Keratinocyte (primary cell): ENCODE measurements at regions not wholly inside any gene's neighbourhood (a gene's known extent, or its start where the extent isn't known, plus 50 kb on each side); places are given as distances from the start of the nearest gene placed in this dataset.

Source experiments
- DNase-seq: peaks from one replicate; pipeline ENCODE4 v3.0.0-alpha.2; 2011; ENCODE audit warnings: low read depth, missing footprints, low spot score
- FAIRE-seq: peaks from 2 replicates; lab custom pipeline; 2011; peaks lifted over from hg19 to GRCh38; lab: Jason Lieb, UNC
- H2AFZ ChIP-seq: 2 replicates; pipeline ENCODE4 v1.6.0; 2012; ENCODE audit warnings: low read length, control low read depth, inconsistent platforms; ENCODE audit not compliant: control insufficient read depth
- H3K27ac ChIP-seq: 2 replicates; pipeline ENCODE4 v1.5.1; 2011; ENCODE audit warnings: low read length; ENCODE audit not compliant: control insufficient read depth, insufficient read depth
- H3K27me3 ChIP-seq: 3 replicates; pipeline ENCODE4 v1.6.0; 2011; ENCODE audit warnings: low read length; ENCODE audit not compliant: control insufficient read depth, insufficient read depth; ENCODE audit errors: extremely low read depth
- H3K36me3 ChIP-seq, 2 experiments: 2 replicates in 1 of 2; 3 replicates in 1 of 2; pipeline ENCODE4 v1.5.1; 2011; ENCODE audit warnings: low read length in 2 of 2, mild to moderate bottlenecking in 1 of 2; ENCODE audit not compliant: control insufficient read depth in 2 of 2, insufficient read depth in 2 of 2; ENCODE audit errors: extremely low read depth in 1 of 2
- H3K4me1 ChIP-seq: 3 replicates; pipeline ENCODE4 v1.5.1; 2011; ENCODE audit warnings: low read length; ENCODE audit not compliant: control insufficient read depth, insufficient read depth; ENCODE audit errors: extremely low read depth
- H3K4me2 ChIP-seq: 3 replicates; pipeline ENCODE4 v1.6.0; 2011; ENCODE audit warnings: low read depth, low read length; ENCODE audit not compliant: control insufficient read depth, insufficient read depth; ENCODE audit errors: extremely low read depth
- H3K4me3 ChIP-seq, 3 experiments: fragments of 200-600 bp in 1 of 3; sonication (generic) in 1 of 3; 2 replicates in 2 of 3; 3 replicates in 1 of 3; pipeline ENCODE4 v1.5.1; 2011 to 2016; ENCODE audit warnings: low read length in 3 of 3, mild to moderate bottlenecking in 3 of 3, control low read depth in 2 of 3, inconsistent platforms in 1 of 3, low read depth in 1 of 3, mixed read lengths in 1 of 3, mixed run types in 1 of 3, moderate library complexity in 1 of 3; ENCODE audit not compliant: control insufficient read depth in 2 of 3, insufficient read depth in 2 of 3; ENCODE audit errors: extremely low read depth in 1 of 3
- H3K79me2 ChIP-seq: 2 replicates; pipeline ENCODE4 v1.6.0; 2012; ENCODE audit warnings: low read length; ENCODE audit not compliant: control insufficient read depth, insufficient read depth
- H3K9ac ChIP-seq: 3 replicates; pipeline ENCODE4 v1.6.0; 2011; ENCODE audit warnings: low read length; ENCODE audit not compliant: control insufficient read depth, insufficient read depth; ENCODE audit errors: extremely low read depth
- H3K9me1 ChIP-seq: 3 replicates; pipeline ENCODE4 v1.6.0; 2011; ENCODE audit warnings: low read length; ENCODE audit not compliant: control insufficient read depth, insufficient read depth; ENCODE audit errors: extremely low read depth
- H3K9me3 ChIP-seq: 2 replicates; pipeline ENCODE4 v1.5.1; 2012; ENCODE audit warnings: low read depth, low read length; ENCODE audit not compliant: control insufficient read depth
- H4K20me1 ChIP-seq: 3 replicates; pipeline ENCODE4 v1.6.0; 2011; ENCODE audit warnings: low read length; ENCODE audit not compliant: control insufficient read depth, insufficient read depth; ENCODE audit errors: extremely low read depth
- CTCF ChIP-seq, 3 experiments: IDR thresholded peaks in 1 of 3; conservative IDR thresholded peaks in 1 of 3; optimal IDR thresholded peaks in 1 of 3; 2 replicates in 2 of 3; 3 replicates in 1 of 3; pipeline versions ENCODE3 to v1.5.1; 2011; ENCODE audit warnings: low read length in 3 of 3, mild to moderate bottlenecking in 3 of 3, moderate library complexity in 2 of 3, control low read depth in 1 of 3, inconsistent platforms in 1 of 3; ENCODE audit not compliant: insufficient read depth in 2 of 3; ENCODE audit errors: extremely low read depth in 1 of 3
- EZH2 ChIP-seq: IDR thresholded peaks from one replicate; pipeline ENCODE4 v1.6.1; 2012; ENCODE audit warnings: inconsistent platforms, mild to moderate bottlenecking, low read length, moderate library complexity
- dilution Hi-C: fragments of 300-500 bp; cut with MboI; formaldehyde crosslinking; loops from one replicate; pipeline ENCODE4 v1.7.0; 2020; ENCODE audit warnings: low sequenced_read_pairs; ENCODE audit not compliant: extremely low pct_ligation_motif_present

- TF ChIP-seq CTCF (optimal IDR thresholded peaks at IDR 0.05 in 1 of 3, IDR thresholded peaks at IDR 0.05 in 1 of 3, conservative IDR thresholded peaks at IDR 0.05 in 1 of 3; ENCODE audit: extremely low read depth in 1 of 3, insufficient read depth in 2 of 3, low read length in 3 of 3) (no peak), EZH2 (no peak)
- H3K4me3 ChIP-seq: no peak overlapping the region
- no peaks in the 10 kb centered on the region for H3K9me3 ChIP-seq
- H3K4me2 ChIP-seq: no peak overlapping the region
- H2AFZ ChIP-seq: no peak overlapping the region
- H3K4me1 ChIP-seq: no peaks in the 10 kb centered on the region
- FAIRE-seq (no peak), DNase-seq (no peak)
- no peak overlapping the region for H3K9ac ChIP-seq
- no peaks in the 10 kb centered on the region for H4K20me1 ChIP-seq
- no peaks in the 10 kb centered on the region for H3K27me3 ChIP-seq
- no peak overlapping the region for H3K27ac ChIP-seq
- dilution Hi-C loops: no loop called here
- H3K79me2 ChIP-seq: no peaks in the 10 kb centered on the region
- no peaks in the 10 kb centered on the region for H3K9me1 ChIP-seq
- no peaks in the 10 kb centered on the region for H3K36me3 ChIP-seq
Measured at GRCh38 chr9:18361646-18362045, 112.3 kb upstream of the ADAMTSL1 start.

- DNase-seq: no peak
Measured at GRCh38 chr9:18362166-18362565, 111.8 kb upstream of the ADAMTSL1 start.

More at GRCh38 chr9:18362166-18362565, 111.8 kb upstream of the ADAMTSL1 start:
- TF ChIP-seq CTCF (optimal IDR thresholded peaks at IDR 0.05 in 1 of 3, IDR thresholded peaks at IDR 0.05 in 1 of 3, conservative IDR thresholded peaks at IDR 0.05 in 1 of 3; ENCODE audit: extremely low read depth in 1 of 3, insufficient read depth in 2 of 3, low read length in 3 of 3) (no peak), EZH2 (no peak)
- Histone ChIP-seq H3K4me2 (no peak overlapping the region), H4K20me1 (no peaks in the 10 kb centered on the region), H3K9me1 (no peaks in the 10 kb centered on the region), H3K4me1 (no peaks in the 10 kb centered on the region), H3K9ac (no peak overlapping the region), H2AFZ (no peak overlapping the region), H3K27ac (no peak overlapping the region), H3K9me3 (no peaks in the 10 kb centered on the region), H3K27me3 (no peaks in the 10 kb centered on the region), H3K4me3 (no peak overlapping the region), H3K79me2 (no peaks in the 10 kb centered on the region), H3K36me3 (no peaks in the 10 kb centered on the region)
- no peak for FAIRE-seq
- dilution Hi-C loops: no loop called here
